AG09319 (cell line): ENCODE measurements at regions not wholly inside any gene's neighbourhood (a gene's known extent, or its start where the extent isn't known, plus 50 kb on each side); places are given as distances from the start of the nearest gene placed in this dataset.
A peak's percentile ranks its signal among the peaks of the same experiment; 100 is the strongest.

Source experiments
- DNase-seq: peaks from one replicate; pipeline ENCODE4 v3.0.0-alpha.2; 2010; ENCODE audit warnings: low read depth; ENCODE audit errors: extremely low read depth
- TF ChIP-seq, protein P1 (sequence below): IDR thresholded peaks from 2 replicates; pipeline ENCODE4 v1.5.1; 2011; ENCODE audit warnings: low read depth, mild to moderate bottlenecking, inconsistent platforms, low read length, moderate library complexity

DNA sequence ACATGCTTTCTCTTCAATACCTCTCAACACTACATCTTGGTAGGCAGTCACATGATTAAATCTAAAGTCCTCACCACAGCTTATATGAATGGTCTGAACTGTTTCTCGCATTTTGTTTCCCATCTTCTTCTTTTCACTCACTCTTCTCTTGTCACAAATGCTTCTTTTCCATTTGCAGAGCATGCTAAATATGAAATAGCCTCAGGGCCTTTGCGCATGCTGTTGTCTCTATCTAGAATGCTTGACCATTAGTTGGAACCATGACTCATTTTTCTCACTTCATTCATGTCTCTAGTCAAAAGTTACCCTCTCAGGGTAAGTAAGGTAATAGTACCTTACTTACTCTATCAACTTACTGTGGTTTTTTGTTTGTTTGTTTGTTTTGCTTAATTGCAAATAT is 239.7 kb downstream of the PTPRC start:
- no peak for DNase-seq
- TF ChIP-seq, protein P1, sequence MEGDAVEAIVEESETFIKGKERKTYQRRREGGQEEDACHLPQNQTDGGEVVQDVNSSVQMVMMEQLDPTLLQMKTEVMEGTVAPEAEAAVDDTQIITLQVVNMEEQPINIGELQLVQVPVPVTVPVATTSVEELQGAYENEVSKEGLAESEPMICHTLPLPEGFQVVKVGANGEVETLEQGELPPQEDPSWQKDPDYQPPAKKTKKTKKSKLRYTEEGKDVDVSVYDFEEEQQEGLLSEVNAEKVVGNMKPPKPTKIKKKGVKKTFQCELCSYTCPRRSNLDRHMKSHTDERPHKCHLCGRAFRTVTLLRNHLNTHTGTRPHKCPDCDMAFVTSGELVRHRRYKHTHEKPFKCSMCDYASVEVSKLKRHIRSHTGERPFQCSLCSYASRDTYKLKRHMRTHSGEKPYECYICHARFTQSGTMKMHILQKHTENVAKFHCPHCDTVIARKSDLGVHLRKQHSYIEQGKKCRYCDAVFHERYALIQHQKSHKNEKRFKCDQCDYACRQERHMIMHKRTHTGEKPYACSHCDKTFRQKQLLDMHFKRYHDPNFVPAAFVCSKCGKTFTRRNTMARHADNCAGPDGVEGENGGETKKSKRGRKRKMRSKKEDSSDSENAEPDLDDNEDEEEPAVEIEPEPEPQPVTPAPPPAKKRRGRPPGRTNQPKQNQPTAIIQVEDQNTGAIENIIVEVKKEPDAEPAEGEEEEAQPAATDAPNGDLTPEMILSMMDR, result no peak

DNA sequence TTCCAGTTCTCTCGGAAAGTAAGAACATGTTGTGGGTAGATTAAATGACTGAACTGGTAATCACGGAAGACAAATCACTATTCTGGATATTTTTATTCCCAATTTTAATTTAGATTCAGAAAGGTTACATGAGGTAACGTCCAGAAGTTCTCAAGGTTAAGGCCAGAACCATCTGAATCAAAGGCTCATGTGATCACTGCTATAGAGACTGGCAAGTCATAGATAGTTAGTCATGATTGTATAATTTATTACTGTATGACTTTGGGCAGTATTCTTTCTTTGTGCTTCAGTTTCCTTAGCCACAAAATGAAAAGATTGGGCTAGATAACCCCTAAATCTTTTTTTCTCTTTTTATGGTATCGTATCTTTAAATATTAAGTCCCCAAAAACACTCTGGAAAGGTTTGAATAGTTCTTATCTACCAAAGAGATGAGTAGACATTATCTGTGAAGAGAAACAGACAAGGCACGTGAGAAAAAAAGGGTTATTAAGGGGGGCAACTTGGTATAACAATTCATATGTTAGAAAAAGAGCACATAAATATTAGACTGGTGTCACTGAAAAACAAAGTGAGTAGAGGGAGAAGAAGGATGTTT is 241.0 kb downstream of the PTPRC start:
- DNase-seq, result no peak
- TF ChIP-seq, protein P1, result no peak

DNA sequence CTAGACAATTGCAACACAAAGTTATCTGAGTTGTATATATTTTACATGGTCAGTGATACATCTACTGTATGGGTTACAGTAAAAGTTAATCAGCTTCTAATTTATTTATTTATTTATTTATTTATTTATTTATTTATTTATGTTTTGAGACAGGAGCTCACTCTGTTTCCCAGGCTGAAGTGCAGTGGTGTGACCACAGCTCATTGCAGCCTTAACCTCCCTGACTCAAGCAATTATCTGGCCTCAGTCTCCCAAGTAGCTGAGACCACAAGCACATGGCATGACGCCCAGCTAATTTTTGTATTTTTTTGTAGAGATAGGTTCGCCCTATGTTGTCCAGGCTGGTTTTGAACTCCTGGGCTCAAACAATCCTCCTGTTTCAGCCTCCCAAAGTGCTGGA is 241.6 kb downstream of the PTPRC start:
- TF ChIP-seq, protein P1, result no peak
- DNase-seq, result no peak

DNA sequence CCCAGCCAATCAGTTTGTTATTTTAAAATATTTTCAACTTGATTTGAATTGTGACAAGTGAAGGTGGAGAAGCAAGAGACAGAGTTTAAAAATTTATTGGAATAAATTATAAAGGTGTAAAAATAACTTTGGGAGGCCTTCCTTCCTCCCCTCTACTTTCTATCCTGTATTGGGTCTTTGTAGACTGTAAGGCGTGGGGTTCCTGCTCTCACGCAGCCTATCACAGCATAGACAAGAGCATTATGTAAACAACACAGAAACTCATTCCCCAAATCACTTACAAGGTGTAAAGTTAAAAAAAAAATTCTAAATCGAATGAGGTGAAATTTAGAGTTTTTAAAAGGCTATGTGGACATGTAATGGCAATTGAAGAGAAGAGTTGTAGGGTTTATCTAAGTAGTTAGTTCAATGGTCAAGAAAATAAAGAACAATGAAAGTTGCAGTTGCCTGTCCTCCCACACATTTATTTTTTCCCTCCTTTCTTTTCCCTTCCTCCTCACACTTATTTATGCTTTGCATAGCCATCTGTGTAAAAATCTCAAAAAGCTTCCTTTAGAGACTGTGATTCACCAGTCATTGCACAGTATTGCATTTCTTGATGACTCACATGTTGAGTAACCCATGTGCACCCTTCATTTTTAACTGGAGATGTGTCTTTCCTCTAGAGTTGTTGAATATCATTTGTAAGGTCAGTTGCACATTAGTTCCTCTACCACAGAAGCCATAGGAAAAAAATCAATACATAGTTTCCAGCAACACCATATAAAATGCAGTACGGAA is 242.2 kb downstream of the PTPRC start:
- TF ChIP-seq, protein P1, result no peak
- DNase-seq, result peak; percentile 78

DNA sequence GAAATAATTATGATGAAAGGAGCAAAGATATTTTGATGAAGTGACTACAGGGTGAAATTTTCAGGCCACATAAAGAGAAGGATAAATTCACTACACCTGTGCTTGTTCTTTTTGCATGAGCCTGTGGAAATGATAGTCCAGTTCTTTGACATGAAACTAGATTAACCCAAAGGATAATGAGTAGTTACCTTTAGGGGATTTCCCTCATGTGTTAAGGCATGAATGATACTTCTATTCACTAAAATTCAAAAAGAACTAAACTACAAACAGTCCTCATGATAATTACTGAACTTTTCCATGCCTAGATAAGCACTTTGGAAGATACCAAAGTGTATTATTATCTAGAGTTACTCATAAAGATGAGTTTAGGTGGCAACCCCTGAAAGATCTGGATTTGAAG is 244.3 kb downstream of the PTPRC start:
- DNase-seq, result no peak
- TF ChIP-seq, protein P1, result no peak

DNA sequence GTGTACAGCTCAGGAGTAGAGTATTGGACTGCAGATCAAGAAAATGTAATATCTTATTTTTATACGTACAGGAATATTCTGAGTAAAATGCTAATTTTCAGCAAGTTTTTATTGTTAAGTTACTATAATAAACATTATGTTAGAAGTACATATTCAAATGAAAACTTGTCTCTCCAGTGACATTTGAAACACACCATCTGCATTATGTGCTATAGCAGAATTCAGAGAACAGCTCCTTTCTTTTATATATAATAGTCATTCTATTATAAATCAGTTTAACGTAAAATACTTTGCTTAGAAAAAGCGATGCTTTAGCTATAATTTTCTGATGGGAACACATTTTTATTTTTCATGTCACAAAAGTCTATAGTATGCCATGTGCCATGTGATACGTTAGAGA is 249.0 kb downstream of the PTPRC start:
- no peak for DNase-seq
- TF ChIP-seq, protein P1, result no peak

DNA sequence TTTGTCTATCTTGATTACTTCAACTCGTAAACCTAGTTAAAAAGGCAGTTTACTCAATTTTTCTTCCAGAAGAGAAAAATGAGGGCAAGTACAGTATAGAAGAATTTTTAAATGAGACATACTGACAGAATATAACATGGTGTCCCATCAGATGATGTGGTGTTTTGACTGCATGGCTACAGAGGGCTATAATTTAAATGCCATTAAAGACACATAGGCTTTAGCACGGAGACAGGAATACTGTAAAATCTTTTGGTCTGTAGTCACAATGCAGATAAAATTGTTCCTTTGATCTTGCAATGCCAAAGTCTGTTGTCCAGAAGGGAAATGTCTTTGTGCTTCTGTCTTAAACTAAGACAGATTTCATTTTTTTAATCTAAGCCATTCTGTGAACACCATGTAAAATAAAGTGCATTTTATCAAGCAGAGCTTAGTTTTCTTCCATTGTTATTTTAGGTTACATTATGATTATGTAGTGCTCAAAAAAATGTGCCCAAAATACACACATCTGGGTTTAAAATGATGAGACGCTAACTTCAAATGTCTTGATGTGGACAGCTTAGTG is 249.6 kb downstream of the PTPRC start:
- DNase-seq, result no peak
- TF ChIP-seq, protein P1, result no peak
